ENCODE measurements at regions not wholly inside any gene's neighbourhood (a gene's known extent, or its start where the extent isn't known, plus 50 kb on each side); places are given as distances from the start of the nearest gene placed in this dataset.

DNA sequence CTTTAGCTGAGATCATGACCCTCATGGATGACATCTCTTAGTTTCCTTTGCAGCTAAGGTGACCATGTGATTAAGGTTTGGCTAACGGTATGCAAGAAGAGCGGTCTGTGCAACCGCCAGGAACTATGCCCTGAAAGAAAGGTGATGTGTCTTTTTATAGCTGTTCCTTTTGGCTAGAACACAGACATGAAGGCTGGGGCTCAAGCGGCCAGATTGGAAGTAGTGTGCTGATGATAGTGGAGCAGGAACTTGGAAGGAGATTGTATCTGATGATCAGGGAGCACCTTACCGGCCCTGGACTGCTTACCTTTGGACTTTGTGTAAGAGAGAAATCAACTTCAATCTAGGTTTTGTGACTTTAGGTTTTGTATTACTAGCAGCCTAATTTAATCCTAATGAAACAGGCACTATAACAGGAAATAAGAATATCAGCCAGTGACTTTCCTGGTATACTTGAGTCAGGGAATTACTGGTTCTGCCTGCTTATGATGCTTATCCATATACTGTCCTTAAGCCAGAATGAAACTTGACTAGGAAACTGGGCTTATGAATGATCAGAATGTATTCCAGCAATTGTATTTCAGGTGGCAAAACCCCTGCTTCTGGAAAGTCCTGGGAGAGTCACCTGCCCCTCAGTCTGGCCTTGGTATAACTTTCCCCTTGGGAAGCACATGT is 164.3 kb upstream of the LRIG1 start:
- Histone ChIP-seq H3K27me3 (no peaks in the 10 kb centered on the region), H3K27ac (no peak overlapping the region), H3K4me1 (no peaks in the 10 kb centered on the region), H3K9me3 (no peaks in the 10 kb centered on the region), H3K4me3 (no peak overlapping the region), H3K36me3 (no peaks in the 10 kb centered on the region)
- intact Hi-C loops (cut with DNase I): no loop called here
- DNase-seq (ENCODE audit: extremely low spot score in 2 of 2): no peak
- TF ChIP-seq, protein P1, sequence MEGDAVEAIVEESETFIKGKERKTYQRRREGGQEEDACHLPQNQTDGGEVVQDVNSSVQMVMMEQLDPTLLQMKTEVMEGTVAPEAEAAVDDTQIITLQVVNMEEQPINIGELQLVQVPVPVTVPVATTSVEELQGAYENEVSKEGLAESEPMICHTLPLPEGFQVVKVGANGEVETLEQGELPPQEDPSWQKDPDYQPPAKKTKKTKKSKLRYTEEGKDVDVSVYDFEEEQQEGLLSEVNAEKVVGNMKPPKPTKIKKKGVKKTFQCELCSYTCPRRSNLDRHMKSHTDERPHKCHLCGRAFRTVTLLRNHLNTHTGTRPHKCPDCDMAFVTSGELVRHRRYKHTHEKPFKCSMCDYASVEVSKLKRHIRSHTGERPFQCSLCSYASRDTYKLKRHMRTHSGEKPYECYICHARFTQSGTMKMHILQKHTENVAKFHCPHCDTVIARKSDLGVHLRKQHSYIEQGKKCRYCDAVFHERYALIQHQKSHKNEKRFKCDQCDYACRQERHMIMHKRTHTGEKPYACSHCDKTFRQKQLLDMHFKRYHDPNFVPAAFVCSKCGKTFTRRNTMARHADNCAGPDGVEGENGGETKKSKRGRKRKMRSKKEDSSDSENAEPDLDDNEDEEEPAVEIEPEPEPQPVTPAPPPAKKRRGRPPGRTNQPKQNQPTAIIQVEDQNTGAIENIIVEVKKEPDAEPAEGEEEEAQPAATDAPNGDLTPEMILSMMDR (IDR thresholded peaks at IDR 0.05): no peak
- TF ChIP-seq POLR2AphosphoS5 (IDR thresholded peaks at IDR 0.05; ENCODE audit: insufficient read depth in 1 of 2, low read depth in 1 of 2) (no peak), POLR2A (IDR thresholded peaks at IDR 0.05) (no peak)

DNA sequence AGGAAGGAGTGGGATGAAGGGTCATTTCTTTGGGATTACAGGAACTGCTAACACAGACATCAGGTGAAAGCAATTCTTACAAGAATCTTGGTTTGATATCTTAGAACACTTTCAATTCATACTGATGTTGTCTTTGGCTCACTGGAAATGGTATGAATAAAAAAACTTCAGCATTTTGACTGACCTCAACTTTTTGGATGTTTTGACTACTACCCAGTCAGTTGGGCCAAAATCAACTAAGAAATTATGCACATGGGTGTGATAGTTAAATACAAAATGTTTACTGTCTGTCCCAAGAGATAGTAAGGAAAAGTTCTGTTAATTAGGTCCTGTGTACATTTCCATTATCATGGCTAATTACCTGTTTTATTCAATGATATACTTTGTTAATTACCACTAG is 165.5 kb upstream of the LRIG1 start:
- Histone ChIP-seq H3K27me3 (no peaks in the 10 kb centered on the region), H3K9me3 (no peaks in the 10 kb centered on the region), H3K4me1 (no peaks in the 10 kb centered on the region), H3K36me3 (no peaks in the 10 kb centered on the region), H3K27ac (no peak overlapping the region), H3K4me3 (no peak overlapping the region)
- intact Hi-C loops (cut with DNase I): no loop called here
- TF ChIP-seq, protein P1 (IDR thresholded peaks at IDR 0.05): no peak
- no peak for TF ChIP-seq POLR2A (IDR thresholded peaks at IDR 0.05)
- TF ChIP-seq POLR2AphosphoS5 (IDR thresholded peaks at IDR 0.05; ENCODE audit: insufficient read depth in 1 of 2, low read depth in 1 of 2): no peak
- DNase-seq (ENCODE audit: extremely low spot score in 2 of 2): no peak

- no peaks in the 10 kb centered on the region for H3K27me3 ChIP-seq
- H3K36me3 ChIP-seq: no peaks in the 10 kb centered on the region
- H3K27ac ChIP-seq: no peak overlapping the region
- H3K4me3 ChIP-seq: no peak overlapping the region
- intact Hi-C loops (cut with DNase I): no loop called here
- no peaks in the 10 kb centered on the region for H3K4me1 ChIP-seq
- H3K9me3 ChIP-seq: no peaks in the 10 kb centered on the region
- TF ChIP-seq, protein P1 (IDR thresholded peaks at IDR 0.05): no peak
- TF ChIP-seq POLR2AphosphoS5 (IDR thresholded peaks at IDR 0.05; ENCODE audit: insufficient read depth in 1 of 2, low read depth in 1 of 2): no peak
- no peak for TF ChIP-seq POLR2A (IDR thresholded peaks at IDR 0.05)
- DNase-seq (ENCODE audit: extremely low spot score in 2 of 2): no peak
Measured at GRCh38 chr3:66667263-66667662, 166.4 kb upstream of the LRIG1 start.

DNA sequence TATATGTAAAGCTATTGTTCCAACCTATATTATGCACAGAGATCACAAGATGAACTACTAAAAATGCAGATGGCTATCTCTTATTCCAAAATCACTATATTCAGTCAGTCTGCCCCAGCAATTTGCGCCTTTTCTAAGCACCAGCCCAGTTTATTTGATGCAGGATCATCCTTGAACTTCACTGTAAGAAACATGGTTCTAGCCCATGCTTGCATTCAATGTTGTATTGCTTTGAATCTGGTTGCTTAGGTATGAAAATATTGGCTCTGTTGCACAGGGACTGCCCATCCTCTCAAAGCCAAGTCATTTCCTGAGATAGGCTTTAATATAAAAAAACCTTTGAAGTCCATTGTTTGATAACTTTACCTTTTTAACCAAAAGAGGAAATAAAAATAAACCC is 170.5 kb upstream of the LRIG1 start:
- H3K27ac ChIP-seq: no peak overlapping the region
- H3K36me3 ChIP-seq: no peaks in the 10 kb centered on the region
- H3K9me3 ChIP-seq: no peaks in the 10 kb centered on the region
- H3K4me1 ChIP-seq: no peaks in the 10 kb centered on the region
- H3K27me3 ChIP-seq: no peaks in the 10 kb centered on the region
- H3K4me3 ChIP-seq: no peak overlapping the region
- DNase-seq (ENCODE audit: extremely low spot score in 2 of 2): no peak
- intact Hi-C loops (cut with DNase I): no loop called here
- no peak for TF ChIP-seq POLR2AphosphoS5 (IDR thresholded peaks at IDR 0.05; ENCODE audit: insufficient read depth in 1 of 2, low read depth in 1 of 2)

DNA sequence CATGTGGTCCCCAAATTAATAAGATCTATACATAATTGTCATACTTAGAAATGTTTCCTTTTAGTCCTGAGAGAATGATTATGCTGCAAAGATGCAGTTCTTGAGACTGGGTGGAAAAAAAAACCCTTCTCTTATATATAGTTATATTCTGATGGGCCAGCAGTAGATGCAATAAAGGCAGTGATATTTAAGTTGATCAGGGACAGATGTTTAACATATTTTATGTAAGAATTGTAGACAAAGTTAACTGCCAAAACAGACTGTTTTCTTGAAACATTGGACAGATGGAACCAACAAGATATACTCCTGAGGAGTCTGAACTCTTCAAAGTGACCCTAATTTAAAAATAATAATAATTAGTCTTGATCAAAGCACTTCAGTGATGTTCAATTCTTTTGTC is 172.0 kb upstream of the LRIG1 start:
- no peaks in the 10 kb centered on the region for H3K9me3 ChIP-seq
- intact Hi-C loops (cut with DNase I): no loop called here
- H3K27me3 ChIP-seq: no peaks in the 10 kb centered on the region
- no peak overlapping the region for H3K27ac ChIP-seq
- no peaks in the 10 kb centered on the region for H3K36me3 ChIP-seq
- H3K4me3 ChIP-seq: no peak overlapping the region
- H3K4me1 ChIP-seq: no peaks in the 10 kb centered on the region
- TF ChIP-seq POLR2AphosphoS5 (IDR thresholded peaks at IDR 0.05; ENCODE audit: insufficient read depth in 1 of 2, low read depth in 1 of 2): no peak
- no peak for TF ChIP-seq POLR2A (IDR thresholded peaks at IDR 0.05)
- TF ChIP-seq, protein P1 (IDR thresholded peaks at IDR 0.05): no peak
- DNase-seq (ENCODE audit: extremely low spot score in 2 of 2): no peak
